ENCODE measurements at regions not wholly inside any gene's neighbourhood (a gene's known extent, or its start where the extent isn't known, plus 50 kb on each side); places are given as distances from the start of the nearest gene placed in this dataset.

DNA sequence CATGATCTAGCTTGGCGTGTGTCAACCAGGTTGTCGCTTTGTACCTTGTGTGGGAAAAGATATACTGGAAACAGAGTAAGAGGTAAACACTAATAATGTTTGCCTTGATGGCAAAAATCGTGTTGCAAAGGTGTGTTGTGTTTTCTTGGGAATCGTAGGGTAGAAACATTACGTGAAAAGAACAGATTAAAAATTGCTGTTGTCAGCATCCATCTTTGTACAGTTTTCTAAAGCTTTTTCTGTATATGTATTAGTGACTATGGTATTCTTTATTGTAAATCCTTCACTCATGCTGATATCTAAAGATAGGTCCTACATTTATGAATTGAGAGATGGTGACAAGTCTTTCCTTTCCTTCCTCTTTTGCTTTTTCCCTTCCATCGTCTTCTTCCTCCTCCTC lies 116.9 kb downstream of the RPS12 start:
- TF ChIP-seq EZH2phosphoT487 (IDR thresholded peaks at IDR 0.05; ENCODE audit: low read depth, severe bottlenecking, unreplicated experiment) (no peak), CTCF (IDR thresholded peaks at IDR 0.05; ENCODE audit: poor library complexity) (no peak)
